ENCODE measurements at regions not wholly inside any gene's neighbourhood (a gene's known extent, or its start where the extent isn't known, plus 50 kb on each side); places are given as distances from the start of the nearest gene placed in this dataset.

DNA sequence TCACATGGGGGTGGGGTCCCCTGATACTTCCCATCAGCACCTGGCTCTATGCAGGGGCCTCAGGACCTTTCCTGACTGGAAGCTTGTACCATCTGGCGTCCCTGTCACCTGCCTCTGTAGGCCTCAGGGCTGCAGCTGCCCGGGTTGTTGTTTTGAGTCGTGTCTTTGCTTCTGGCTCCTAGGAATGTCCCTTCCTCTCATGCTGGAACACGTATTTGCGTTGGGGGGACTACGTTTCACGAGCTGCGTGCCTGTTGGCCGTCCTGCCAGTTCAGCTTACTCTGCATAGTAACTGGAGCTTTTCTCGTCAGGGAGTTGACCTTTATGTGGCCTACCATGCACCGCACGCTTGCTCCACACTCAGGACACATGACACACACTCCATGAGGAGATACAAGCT lies 54.9 kb upstream of the IRX4 start:
- no peak overlapping the region for H3K4me3 Mint-ChIP-seq (ENCODE audit: unreplicated experiment)
- ChIA-PET CTCF (no interaction called here), POLR2A (interaction anchor here (0.6 to 5.0 kb wide), 7 partner anchors 11 to 214 kb away, joined by 3 to 59 read pairs (median 4); no protein-coding TSS in a partner anchor)
- no TSS peak for BruUV-seq (replicated peaks)
- H3K4me1 Mint-ChIP-seq (ENCODE audit: insufficient read depth, unreplicated experiment) = peaks cover 20% of the 10 kb centered on the region
- no peaks in the 10 kb centered on the region for H3K9me3 Mint-ChIP-seq (ENCODE audit: unreplicated experiment)
- H3K27me3 Mint-ChIP-seq (ENCODE audit: insufficient read depth, unreplicated experiment) = no peaks in the 10 kb centered on the region
- H3K27ac Mint-ChIP-seq (ENCODE audit: low read depth, unreplicated experiment) = no peak overlapping the region
- H3K36me3 Mint-ChIP-seq (ENCODE audit: insufficient read depth, unreplicated experiment) = peaks cover 18% of the 10 kb centered on the region
- intact Hi-C loops (cut with micrococcal nuclease) = loop anchor here (10.0 kb wide), 1 partner anchor 97 kb away; no protein-coding TSS in a partner anchor
- no peak for DNase-seq (ENCODE audit: unreplicated experiment)
- TF ChIP-seq, protein P1, sequence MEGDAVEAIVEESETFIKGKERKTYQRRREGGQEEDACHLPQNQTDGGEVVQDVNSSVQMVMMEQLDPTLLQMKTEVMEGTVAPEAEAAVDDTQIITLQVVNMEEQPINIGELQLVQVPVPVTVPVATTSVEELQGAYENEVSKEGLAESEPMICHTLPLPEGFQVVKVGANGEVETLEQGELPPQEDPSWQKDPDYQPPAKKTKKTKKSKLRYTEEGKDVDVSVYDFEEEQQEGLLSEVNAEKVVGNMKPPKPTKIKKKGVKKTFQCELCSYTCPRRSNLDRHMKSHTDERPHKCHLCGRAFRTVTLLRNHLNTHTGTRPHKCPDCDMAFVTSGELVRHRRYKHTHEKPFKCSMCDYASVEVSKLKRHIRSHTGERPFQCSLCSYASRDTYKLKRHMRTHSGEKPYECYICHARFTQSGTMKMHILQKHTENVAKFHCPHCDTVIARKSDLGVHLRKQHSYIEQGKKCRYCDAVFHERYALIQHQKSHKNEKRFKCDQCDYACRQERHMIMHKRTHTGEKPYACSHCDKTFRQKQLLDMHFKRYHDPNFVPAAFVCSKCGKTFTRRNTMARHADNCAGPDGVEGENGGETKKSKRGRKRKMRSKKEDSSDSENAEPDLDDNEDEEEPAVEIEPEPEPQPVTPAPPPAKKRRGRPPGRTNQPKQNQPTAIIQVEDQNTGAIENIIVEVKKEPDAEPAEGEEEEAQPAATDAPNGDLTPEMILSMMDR (IDR thresholded peaks at IDR 0.05; ENCODE audit: unreplicated experiment) = no peak

DNA sequence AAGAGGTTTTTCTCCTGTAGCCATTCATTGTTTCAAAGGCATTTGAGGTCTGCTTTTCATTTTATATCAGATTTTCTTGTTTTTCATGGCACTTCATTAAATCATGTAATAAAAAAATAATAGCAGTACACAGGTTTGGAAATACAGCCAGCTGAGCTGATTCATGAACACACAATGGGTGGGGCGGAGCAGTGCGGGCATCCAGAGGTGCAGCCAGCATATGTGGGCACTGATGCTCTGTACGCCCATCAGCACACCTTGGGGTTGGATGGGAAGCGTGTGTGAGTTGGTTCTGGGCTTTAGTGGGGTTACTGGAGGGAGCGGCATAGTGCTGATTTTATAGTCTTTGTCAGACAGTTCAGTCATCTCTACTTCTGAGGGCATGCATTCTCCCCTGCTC lies 54.2 kb upstream of the IRX4 start:
- H3K36me3 Mint-ChIP-seq (ENCODE audit: insufficient read depth, unreplicated experiment) = peaks cover 18% of the 10 kb centered on the region
- TF ChIP-seq, protein P1 (IDR thresholded peaks at IDR 0.05; ENCODE audit: unreplicated experiment) = no peak
- H3K4me1 Mint-ChIP-seq (ENCODE audit: insufficient read depth, unreplicated experiment) = peaks cover 20% of the 10 kb centered on the region
- no TSS peak for BruUV-seq (replicated peaks)
- H3K9me3 Mint-ChIP-seq (ENCODE audit: unreplicated experiment) = no peaks in the 10 kb centered on the region
- ChIA-PET CTCF (interaction anchor here (1.2 kb wide), 1 partner anchor 215 kb away, joined by 3 read pairs; no protein-coding TSS in a partner anchor), POLR2A (interaction anchor here (1.1 to 7.0 kb wide), 11 partner anchors 9 to 817 kb away, joined by 3 to 59 read pairs (median 4); partner anchors contain the start of gene IRX4)
- H3K27ac Mint-ChIP-seq (ENCODE audit: low read depth, unreplicated experiment) = peak overlapping the region; percentile 90
- H3K4me3 Mint-ChIP-seq (ENCODE audit: unreplicated experiment) = no peak overlapping the region
- no peaks in the 10 kb centered on the region for H3K27me3 Mint-ChIP-seq (ENCODE audit: insufficient read depth, unreplicated experiment)
- intact Hi-C loops (cut with micrococcal nuclease) = loop anchor here (10.0 kb wide), 1 partner anchor 98 kb away; no protein-coding TSS in a partner anchor
- DNase-seq (ENCODE audit: unreplicated experiment) = peak; percentile 47

DNA sequence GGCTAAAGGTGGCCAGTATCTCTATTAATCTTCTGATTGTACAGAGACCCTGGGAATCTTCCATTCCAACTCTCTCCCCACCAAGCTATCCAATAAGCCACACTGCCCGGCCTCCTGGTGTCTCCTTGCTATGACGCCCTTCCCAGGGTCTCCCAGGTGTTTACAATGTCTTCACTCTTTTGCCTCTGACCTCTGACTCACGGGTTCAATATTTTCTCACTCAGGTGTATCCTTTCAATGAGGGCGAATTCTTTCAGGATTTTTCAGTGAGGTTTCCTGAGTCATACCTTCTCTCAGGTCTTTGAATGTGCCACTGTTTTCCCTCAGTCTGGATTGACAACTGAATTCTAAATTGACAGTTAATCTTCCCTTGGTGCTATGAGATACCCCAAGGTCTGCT lies 53.7 kb upstream of the IRX4 start:
- ChIA-PET POLR2A (interaction anchor here (0.6 to 7.0 kb wide), 14 partner anchors 9 to 818 kb away, joined by 3 to 59 read pairs (median 4); partner anchors contain the start of genes IRX4, MRPL36 and NDUFS6), CTCF (interaction anchor here (1.2 kb wide), 1 partner anchor 215 kb away, joined by 3 read pairs; no protein-coding TSS in a partner anchor)
- H3K9me3 Mint-ChIP-seq (ENCODE audit: unreplicated experiment) = no peaks in the 10 kb centered on the region
- H3K27me3 Mint-ChIP-seq (ENCODE audit: insufficient read depth, unreplicated experiment) = no peaks in the 10 kb centered on the region
- TF ChIP-seq, protein P1 (IDR thresholded peaks at IDR 0.05; ENCODE audit: unreplicated experiment) = no peak
- H3K36me3 Mint-ChIP-seq (ENCODE audit: insufficient read depth, unreplicated experiment) = peaks cover 18% of the 10 kb centered on the region
- peak overlapping the region; percentile 17 for H3K4me3 Mint-ChIP-seq (ENCODE audit: unreplicated experiment)
- peak overlapping the region; percentile 90 for H3K27ac Mint-ChIP-seq (ENCODE audit: low read depth, unreplicated experiment)
- intact Hi-C loops (cut with micrococcal nuclease) = loop anchor here (10.0 kb wide), 1 partner anchor 98 kb away; no protein-coding TSS in a partner anchor
- H3K4me1 Mint-ChIP-seq (ENCODE audit: insufficient read depth, unreplicated experiment) = peaks cover 20% of the 10 kb centered on the region
- DNase-seq (ENCODE audit: unreplicated experiment) = peak; percentile 83
- BruUV-seq (replicated peaks) = no TSS peak

DNA sequence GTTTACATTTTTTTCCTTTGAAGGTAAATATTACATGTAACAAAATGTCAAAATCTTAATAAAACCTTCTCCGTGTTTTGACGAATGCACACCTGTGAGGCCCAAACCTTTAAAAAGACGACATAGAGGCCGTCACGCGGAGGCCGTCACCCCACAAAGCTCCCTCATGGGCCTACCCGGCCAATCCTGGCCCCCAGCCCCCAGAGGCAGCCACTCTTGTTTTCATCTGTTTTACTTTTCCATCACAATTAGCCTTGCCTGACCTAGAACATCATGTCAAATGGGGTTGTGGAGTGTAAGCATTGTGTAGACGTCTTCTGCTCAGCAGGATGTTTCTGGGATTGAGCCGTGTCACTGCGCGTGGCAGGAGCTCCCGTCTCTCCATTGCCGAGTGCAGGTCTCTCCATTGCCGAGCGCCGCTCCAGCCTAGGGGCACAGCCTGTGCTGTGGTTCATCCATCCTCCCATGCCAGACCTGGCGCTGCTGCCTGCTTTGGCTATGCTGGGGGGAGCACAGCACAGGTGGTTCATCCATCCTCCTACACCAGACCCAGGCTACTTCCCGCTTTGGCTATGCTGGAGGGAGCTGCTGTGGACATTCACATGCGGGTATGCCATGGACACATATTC lies 52.2 kb upstream of the IRX4 start:
- H3K4me1 Mint-ChIP-seq (ENCODE audit: insufficient read depth, unreplicated experiment) = peaks cover 20% of the 10 kb centered on the region
- CTCF ChIA-PET = interaction anchor here (0.6 to 1.0 kb wide), 2 partner anchors 36 to 48 kb away, joined by 3 read pairs; no protein-coding TSS in a partner anchor

More for the DNA sequence above, 52.2 kb upstream of the IRX4 start:
- no TSS peak for BruUV-seq (replicated peaks)
- H3K4me3 Mint-ChIP-seq (ENCODE audit: unreplicated experiment) = no peak overlapping the region
- DNase-seq (ENCODE audit: unreplicated experiment) = no peak
- POLR2A ChIA-PET = interaction anchor here (1.2 to 7.0 kb wide), 5 partner anchors 14 to 52 kb away, joined by 4 to 59 read pairs (median 48); partner anchors contain the start of gene IRX4
- intact Hi-C loops (cut with micrococcal nuclease) = loop anchor here (10.0 kb wide), 1 partner anchor 100 kb away; no protein-coding TSS in a partner anchor
- H3K36me3 Mint-ChIP-seq (ENCODE audit: insufficient read depth, unreplicated experiment) = peaks cover 18% of the 10 kb centered on the region
- TF ChIP-seq, protein P1 (IDR thresholded peaks at IDR 0.05; ENCODE audit: unreplicated experiment) = no peak
- H3K27ac Mint-ChIP-seq (ENCODE audit: low read depth, unreplicated experiment) = peak overlapping the region; percentile 90
- no peaks in the 10 kb centered on the region for H3K9me3 Mint-ChIP-seq (ENCODE audit: unreplicated experiment)
- H3K27me3 Mint-ChIP-seq (ENCODE audit: insufficient read depth, unreplicated experiment) = no peaks in the 10 kb centered on the region

All from MCF 10A (cell line).